Kidney (tissue), 13 donors: ENCODE measurements at regions not wholly inside any gene's neighbourhood (a gene's known extent, or its start where the extent isn't known, plus 50 kb on each side); places are given as distances from the start of the nearest gene placed in this dataset.

Experiments
- DNase-seq, 5 donors: peaks; one replicate each; pipeline ENCODE4 v3.0.0-alpha.2; 2013 to 2020
- FAIRE-seq: peaks from 2 replicates; lab custom pipeline; 2012; peaks lifted over from hg19 to GRCh38; lab: Jason Lieb, UNC
- H3K27ac ChIP-seq, 2 donors: one replicate each; pipeline ENCODE4 v1.7.0; 2013; ENCODE audit warnings: low read depth in 2 of 2, low read length in 2 of 2, inconsistent platforms in 1 of 2
- H3K27me3 ChIP-seq: one replicate; pipeline ENCODE4 v1.7.1; 2013; ENCODE audit warnings: low read length, inconsistent platforms; ENCODE audit not compliant: control insufficient read depth, insufficient read depth
- H3K36me3 ChIP-seq, 3 donors: one replicate each; pipeline versions ENCODE4 v1.7.0 to v1.7.1; 2013; ENCODE audit warnings: low read length in 3 of 3, control low read depth in 1 of 3, inconsistent platforms in 1 of 3; ENCODE audit not compliant: insufficient read depth in 3 of 3, control insufficient read depth in 2 of 3
- H3K4me1 ChIP-seq, 3 donors: one replicate each; pipeline versions ENCODE4 v1.7.0 to v1.7.1; 2013; ENCODE audit warnings: low read length in 3 of 3, inconsistent platforms in 1 of 3, low read depth in 1 of 3; ENCODE audit not compliant: control insufficient read depth in 2 of 3, insufficient read depth in 2 of 3
- H3K4me3 ChIP-seq, 3 donors: one replicate each; pipeline versions ENCODE4 v1.7.0 to v1.8.1; 2013; ENCODE audit warnings: low read length in 3 of 3, control low read depth in 1 of 3, inconsistent platforms in 1 of 3
- H3K9ac ChIP-seq, 3 donors: one replicate each; pipeline versions ENCODE4 v1.7.0 to v1.7.1; 2013; ENCODE audit warnings: low read length in 3 of 3, control low read depth in 1 of 3, inconsistent platforms in 1 of 3
- H3K9me3 ChIP-seq, 3 donors: one replicate each; pipeline versions ENCODE4 v1.7.0 to v1.7.1; 2013; ENCODE audit warnings: low read length in 3 of 3, control low read depth in 1 of 3, inconsistent platforms in 1 of 3; ENCODE audit not compliant: control insufficient read depth in 2 of 3, insufficient read depth in 1 of 3
- CTCF ChIP-seq: IDR thresholded peaks from 3 replicates; pipeline ENCODE4 v1.5.1; 2012; ENCODE audit warnings: mild to moderate bottlenecking, moderate library complexity, borderline replicate concordance; ENCODE audit not compliant: insufficient read depth; ENCODE audit errors: extremely low read depth
- intact Hi-C: fragments of 100-400 bp; cut with DNase I; formaldehyde crosslinking; loops from one replicate; pipeline ENCODE4 v1.11.1; 2022
- donor health status: control.
- donor health status: control.
- donor health status: control.
- donor health status: control.
- donor health status: control.
- donor health status: DM: yes; HTN: yes; CAD: no.
- donor health status: Normal renal cell carcinoma (clear cell type).

GRCh38 chr5:142453932-142454331 is 129.1 kb upstream of the SPRY4 start:
- no peak for FAIRE-seq
- H3K27me3 ChIP-seq: no peaks in the 10 kb centered on the region
- H3K36me3 ChIP-seq: no peaks in the 10 kb centered on the region
- H3K9me3 ChIP-seq: peaks cover 0 to 5% (median 0%) of the 10 kb centered on the region in 3 donors
- H3K4me1 ChIP-seq: peaks cover 0 to 6% (median 0%) of the 10 kb centered on the region in 3 donors
- TF ChIP-seq CTCF: no peak
- no peak overlapping the region for H3K4me3 ChIP-seq
- H3K9ac ChIP-seq: no peak overlapping the region
- DNase-seq: no peak
- intact Hi-C loops: no loop called here
- H3K27ac ChIP-seq: peak overlapping the region in 1 of 2 donors; percentile 54

GRCh38 chr5:142450419-142450818 is 125.6 kb upstream of the SPRY4 start:
- no peaks in the 10 kb centered on the region for H3K27me3 ChIP-seq

GRCh38 chr5:142447887-142448286 is 123.1 kb upstream of the SPRY4 start:
- H3K27me3 ChIP-seq: no peaks in the 10 kb centered on the region
- intact Hi-C loops: no loop called here
- FAIRE-seq (no peak), DNase-seq (no peak)
- no peaks in the 10 kb centered on the region for H3K9me3 ChIP-seq
- H3K4me1 ChIP-seq: no peaks in the 10 kb centered on the region
- H3K9ac ChIP-seq: no peak overlapping the region
- no peak overlapping the region for H3K27ac ChIP-seq
- no peaks in the 10 kb centered on the region for H3K36me3 ChIP-seq
- no peak overlapping the region for H3K4me3 ChIP-seq
- no peak for TF ChIP-seq CTCF

More at GRCh38 chr5:142450419-142450818, 125.6 kb upstream of the SPRY4 start:
- Histone ChIP-seq H3K9me3 (no peaks in the 10 kb centered on the region), H3K36me3 (no peaks in the 10 kb centered on the region), H3K9ac (no peak overlapping the region), H3K27ac (no peak overlapping the region), H3K4me1 (peaks cover 0 to 6% (median 0%) of the 10 kb centered on the region in 3 donors), H3K4me3 (no peak overlapping the region)
- intact Hi-C loops: no loop called here
- DNase-seq: no peak
- FAIRE-seq: no peak
- no peak for TF ChIP-seq CTCF

- Histone ChIP-seq H3K9me3 (no peaks in the 10 kb centered on the region), H3K9ac (no peak overlapping the region), H3K27ac (no peak overlapping the region), H3K4me1 (no peaks in the 10 kb centered on the region), H3K4me3 (no peak overlapping the region), H3K36me3 (no peaks in the 10 kb centered on the region), H3K27me3 (no peaks in the 10 kb centered on the region)
- no peak for DNase-seq
- TF ChIP-seq CTCF: no peak
- FAIRE-seq: no peak
- intact Hi-C loops: no loop called here
These were observed 122.1 kb upstream of the SPRY4 start for GRCh38 chr5:142446960-142447279.
